HG02571 (cell line): ENCODE measurements at regions not wholly inside any gene's neighbourhood (a gene's known extent, or its start where the extent isn't known, plus 50 kb on each side); places are given as distances from the start of the nearest gene placed in this dataset.
"Not testable (repeated sequence)": the region's sequence is repeated elsewhere in the genome, so short reads cannot be mapped to it uniquely, and the experiment has no call there.

Experiments
- ATAC-seq: cut with Tn5 transposase; IDR thresholded peaks from one replicate; pipeline ENCODE4 v1.9.1; 2021; ENCODE audit warnings: mild to moderate bottlenecking, moderate library complexity; ENCODE audit not compliant: unreplicated experiment

- no peak for ATAC-seq
Measured at GRCh38 chr5:158607088-158607487, 492.6 kb downstream of the EBF1 start.

DNA sequence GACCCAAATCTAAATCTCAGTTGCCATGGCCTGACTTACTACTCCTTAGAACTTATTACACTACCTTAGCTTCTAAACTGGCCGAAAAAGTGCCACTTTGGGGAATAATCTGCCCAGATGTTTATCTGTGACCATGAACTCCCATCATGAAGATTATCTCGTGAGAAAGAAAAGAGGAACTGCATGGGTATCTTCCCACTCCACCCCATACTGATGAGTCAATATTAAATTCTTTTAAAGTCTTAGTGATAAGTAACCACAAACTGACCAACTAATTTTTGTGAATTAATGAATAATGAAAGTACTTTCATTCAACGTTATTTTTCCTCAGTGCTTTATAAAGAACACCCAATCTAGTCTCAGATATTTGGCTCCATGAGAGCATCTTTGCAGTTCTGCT is 493.5 kb downstream of the EBF1 start:
- ATAC-seq, result no peak

GRCh38 chr5:158602981-158603380 is 496.7 kb downstream of the EBF1 start:
- ATAC-seq, result no peak

DNA sequence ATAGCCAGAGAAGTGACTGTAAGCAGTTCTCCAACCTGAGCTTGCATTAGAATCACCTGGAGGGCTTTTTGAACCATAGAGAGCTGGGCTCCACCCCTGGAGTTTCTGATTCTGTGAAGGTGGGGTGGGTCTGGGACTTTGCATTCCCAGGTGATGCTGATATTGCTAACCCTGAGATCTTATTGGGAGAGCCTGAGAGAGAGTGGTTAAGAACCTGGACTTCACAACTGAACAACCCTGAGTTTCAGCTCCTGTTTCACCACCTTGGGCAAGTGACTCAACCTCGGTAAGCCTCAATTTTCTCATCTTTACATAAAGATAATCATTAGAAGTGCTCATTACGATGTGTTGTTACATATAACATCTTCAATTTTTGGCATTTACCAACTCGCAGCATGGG is 498.6 kb downstream of the EBF1 start:
- no peak for ATAC-seq

DNA sequence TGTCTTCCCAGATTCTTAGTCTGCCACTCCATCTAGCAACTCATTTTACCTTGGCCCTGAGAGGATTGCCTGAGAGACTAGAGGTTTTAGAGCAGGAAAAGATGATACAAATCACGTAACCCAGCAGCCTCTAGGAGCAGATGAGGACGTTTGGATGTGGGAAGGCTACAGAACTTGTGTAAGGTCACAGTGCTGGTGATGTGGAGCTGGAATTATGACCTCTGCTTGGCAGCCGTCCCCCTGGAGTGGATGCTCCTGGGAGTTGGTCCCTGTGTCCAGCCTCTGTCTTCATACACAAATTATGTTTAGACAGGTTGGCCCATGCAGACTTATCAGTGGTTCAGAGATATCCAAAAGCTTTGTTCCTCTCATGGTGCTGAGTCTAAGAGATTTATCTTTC is 499.0 kb downstream of the EBF1 start:
- no peak for ATAC-seq

GRCh38 chr5:158599157-158599556 is 500.6 kb downstream of the EBF1 start:
- no peak for ATAC-seq

GRCh38 chr5:158594595-158595242 is 505.0 kb downstream of the EBF1 start:
- no peak for ATAC-seq

- no peak for ATAC-seq
Measured at GRCh38 chr5:158593925-158594324, 505.8 kb downstream of the EBF1 start.

GRCh38 chr5:158591301-158591863 is 508.3 kb downstream of the EBF1 start:
- no peak for ATAC-seq

DNA sequence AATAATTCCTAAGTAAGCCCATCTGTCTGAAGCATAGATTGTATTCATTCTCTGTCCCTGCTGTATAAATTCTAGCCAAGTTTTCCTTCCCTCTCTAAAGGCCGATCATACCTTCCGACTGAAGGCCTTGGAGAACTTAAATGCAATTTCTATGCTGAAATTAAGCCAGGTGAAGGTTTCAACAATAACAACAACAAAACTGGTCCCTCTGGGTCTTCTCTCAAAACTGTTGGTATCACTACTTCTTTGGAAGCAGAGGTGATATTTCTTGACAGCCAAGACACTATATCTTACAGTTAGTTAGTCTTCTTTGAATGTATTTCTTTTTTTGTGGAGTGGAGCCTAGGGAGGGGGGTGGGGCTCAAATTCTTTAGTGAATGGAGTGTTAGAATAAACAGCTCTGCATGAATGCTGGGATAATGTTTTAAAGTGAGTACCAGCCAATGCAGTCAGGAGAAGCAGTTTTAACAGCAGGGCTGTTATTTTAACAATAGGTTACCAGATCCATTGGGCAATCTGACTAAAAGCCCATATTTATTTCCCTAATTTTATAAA is 508.9 kb downstream of the EBF1 start:
- no peak for ATAC-seq

GRCh38 chr5:158589939-158590338 is 509.8 kb downstream of the EBF1 start:
- ATAC-seq, result no peak

DNA sequence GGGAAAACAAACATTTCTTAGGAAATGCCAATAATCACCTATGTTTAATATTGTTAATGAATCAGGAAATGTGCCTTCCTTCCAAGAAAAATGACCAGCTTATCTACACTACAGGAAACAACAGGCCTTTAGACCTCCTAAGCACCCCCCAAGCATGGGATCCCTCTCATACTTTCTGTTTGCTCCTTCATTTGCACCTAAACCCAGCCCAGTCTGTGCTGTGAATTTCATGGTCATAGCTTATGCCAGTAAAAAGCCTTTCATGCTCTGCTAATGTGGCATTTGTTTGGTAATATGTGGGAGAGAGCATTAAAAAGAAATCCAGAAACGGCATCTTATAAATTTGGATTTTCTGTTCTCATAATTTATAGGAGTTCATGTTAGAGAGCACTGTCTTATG is 511.1 kb downstream of the EBF1 start:
- no peak for ATAC-seq

GRCh38 chr5:158586054-158586453 is 513.7 kb downstream of the EBF1 start:
- ATAC-seq, result no peak

GRCh38 chr5:158582669-158583068 is 517.0 kb downstream of the EBF1 start:
- ATAC-seq, result not testable (repeated sequence)

DNA sequence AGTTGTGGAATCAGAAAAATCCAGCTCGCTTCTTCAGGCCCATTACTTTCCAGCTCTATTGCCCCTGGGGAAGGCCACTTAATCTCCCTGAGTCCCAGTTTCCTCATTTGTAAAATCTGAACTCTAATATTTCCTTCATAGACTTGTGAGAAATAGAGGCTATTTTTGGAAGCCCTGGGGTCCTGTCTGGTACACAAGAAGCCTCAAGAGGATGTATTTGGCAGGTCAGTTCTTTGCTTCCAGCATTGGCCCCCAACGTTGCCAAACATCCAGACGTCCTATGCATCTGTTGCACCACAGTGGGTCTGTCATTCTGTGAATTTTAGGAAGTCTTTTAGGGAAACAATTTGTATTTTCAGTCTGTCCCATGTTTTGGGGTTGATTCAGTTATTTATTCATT is 525.9 kb downstream of the EBF1 start:
- ATAC-seq, result no peak

DNA sequence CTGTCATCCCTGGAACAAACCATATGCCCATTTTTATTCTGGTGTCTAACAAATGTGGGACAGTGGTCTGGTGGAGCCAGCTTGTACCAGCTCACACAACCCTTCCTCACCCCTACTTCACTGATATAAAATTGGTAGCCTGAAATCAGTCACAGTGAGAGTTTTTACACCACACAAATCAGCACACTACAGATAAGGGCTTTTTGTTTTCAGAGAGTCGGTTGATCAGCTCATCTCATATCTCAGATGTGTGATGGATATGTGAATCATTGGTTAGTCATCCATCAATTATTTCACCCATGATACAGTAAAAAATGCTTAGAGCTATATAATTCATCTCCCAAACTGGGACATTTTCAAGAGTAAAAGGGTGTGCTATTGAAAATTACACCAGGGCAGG is 529.2 kb downstream of the EBF1 start:
- no peak for ATAC-seq

- no peak for ATAC-seq
Measured at GRCh38 chr5:158569534-158569933, 530.2 kb downstream of the EBF1 start.

DNA sequence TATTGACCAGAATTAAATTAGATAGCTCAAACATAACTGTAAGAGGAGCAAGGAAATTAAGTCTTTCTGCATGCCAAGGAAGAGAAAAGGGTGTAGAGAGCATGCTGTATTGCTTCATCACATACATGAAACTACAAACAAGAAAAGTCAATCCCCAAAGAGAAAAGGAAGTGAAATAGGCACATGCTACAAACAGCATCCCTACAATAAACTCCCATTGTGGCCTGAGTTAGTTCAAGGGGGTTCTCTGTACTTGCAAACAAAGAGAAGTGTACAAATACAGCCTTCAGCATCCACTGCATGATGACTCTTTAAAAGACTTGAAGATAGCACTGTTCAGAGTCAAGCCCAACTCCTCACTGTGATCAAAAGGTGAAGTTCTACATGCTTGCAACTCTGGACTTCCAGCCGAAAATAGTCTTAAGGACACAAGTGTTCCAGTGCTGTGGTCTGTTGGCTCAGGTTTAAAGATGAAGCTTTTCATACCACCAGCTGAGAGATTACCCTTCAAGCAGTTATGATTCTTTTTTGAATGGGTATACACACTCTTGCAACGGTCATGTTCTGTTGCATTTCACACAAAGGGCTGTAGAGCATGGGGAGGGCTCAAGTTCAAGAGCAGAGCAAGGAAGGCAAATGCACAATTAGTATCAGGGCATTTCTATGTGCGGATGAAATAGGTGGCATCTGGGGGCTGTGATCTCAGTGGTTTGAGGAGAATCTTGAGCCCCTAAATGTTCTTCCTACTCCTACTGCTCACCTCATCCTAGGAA is 534.5 kb downstream of the EBF1 start:
- ATAC-seq, result no peak

DNA sequence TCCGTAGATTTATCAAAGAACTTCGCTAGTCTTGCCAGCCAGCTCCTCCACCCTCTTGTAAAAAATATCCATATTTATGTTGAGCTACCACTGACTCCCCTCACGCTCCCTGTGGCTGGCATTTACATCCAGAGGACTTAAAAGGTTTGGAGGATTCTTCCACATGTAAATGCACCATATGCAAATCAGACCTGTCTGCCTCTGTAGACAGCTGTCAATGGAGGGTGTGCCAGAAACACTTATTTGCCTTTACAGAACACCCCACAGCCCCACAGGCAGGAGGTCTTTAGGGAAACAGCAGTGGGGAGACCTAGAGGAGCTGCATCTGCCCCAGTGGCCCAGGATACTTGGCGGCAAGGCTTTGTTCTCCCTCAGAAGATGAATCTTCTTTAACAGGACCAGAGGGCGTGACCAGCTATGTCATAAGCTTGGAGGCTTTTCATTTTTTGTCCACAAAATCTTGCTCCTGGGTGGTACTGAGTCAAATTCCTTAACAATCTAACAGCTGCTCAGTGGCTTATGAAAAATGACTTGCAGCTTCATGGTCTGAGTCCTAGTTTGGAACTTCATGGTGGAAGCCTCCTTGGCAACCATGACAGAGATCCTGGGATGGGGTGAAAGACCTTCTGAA is 535.8 kb downstream of the EBF1 start:
- ATAC-seq, result no peak

DNA sequence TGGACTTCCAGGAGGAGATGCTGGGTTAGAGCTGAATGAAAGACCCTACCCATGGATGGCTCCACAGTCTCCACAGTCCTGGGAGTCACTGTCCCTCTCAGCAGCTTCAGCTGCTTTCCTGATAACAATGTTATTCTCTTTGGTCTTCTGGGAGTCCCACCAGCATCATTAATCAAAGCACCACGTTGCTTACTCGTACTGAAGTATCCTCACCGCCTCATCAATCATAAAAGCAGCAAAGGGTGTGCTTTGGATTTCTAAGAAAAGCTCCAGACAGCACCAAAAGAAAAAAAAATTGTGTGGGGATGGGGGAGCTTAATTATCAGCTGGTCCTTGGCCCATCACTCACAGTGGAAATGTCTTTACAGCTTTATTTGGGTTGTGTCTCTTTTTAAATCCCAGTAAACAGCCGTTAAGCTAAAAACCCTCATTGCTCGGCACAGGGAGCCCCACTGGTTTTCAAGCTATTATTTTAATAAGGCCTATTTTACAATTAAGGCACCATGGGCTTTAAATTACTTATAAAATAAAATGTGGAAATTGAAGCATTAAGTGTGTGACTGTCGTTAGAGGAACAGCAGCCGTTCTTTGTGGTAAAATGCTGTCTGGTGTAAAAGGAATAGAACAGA is 538.0 kb downstream of the EBF1 start:
- ATAC-seq, result no peak

DNA sequence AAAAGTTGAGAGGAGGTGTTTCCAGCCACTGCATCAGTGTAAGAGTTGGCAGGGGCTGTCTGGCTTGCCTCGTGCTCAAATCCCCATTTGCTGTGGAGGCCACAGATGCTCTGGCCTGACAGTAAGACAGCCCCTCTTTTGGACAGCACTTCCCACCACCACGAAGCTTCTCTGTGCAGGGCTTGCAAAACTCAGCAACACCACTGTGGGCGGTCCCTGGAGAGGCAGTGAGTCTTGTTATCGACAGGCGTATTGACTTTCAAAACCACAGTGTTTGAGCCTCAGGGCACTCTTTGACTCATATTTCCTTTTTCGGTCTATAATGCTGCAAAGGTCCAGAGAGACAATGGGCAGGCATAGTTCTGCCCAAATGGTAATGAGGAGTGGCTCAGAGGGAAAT is 539.5 kb downstream of the EBF1 start:
- peak; percentile 96 for ATAC-seq
